ENCODE measurements at regions not wholly inside any gene's neighbourhood (a gene's known extent, or its start where the extent isn't known, plus 50 kb on each side); places are given as distances from the start of the nearest gene placed in this dataset.
A peak's percentile ranks its signal among the peaks of the same experiment; 100 is the strongest.
"Not testable (repeated sequence)": the region's sequence is repeated elsewhere in the genome, so short reads cannot be mapped to it uniquely, and the experiment has no call there.

DNA sequence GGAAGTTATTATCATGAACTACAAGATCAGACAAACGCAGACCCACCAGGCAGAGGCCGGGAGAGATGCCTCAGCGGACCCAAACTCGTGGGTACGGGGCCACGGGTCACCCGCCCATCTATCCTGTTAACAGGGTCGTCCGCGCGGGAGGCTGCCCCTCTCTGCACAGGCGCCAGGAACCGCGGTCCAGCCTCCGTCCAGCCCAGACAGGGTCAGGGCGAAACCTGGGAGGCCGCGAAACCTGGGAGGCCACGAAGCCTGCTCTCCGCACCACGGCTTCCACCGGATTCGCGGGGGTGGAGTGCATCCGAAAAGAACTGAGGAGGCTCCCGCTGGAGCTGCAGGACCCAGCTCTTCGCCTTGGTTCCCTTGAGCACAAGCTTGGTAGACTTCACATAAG is 1760.7 kb upstream of the DEFB115 start:
- H3K9me3 ChIP-seq (replicated peaks); H3K27me3 ChIP-seq (replicated peaks); DNase-seq (ENCODE audit: low read depth in 1 of 2, low spot score in 2 of 2); H3K4me3 ChIP-seq; H3K4me1 ChIP-seq (replicated peaks); H3K27ac ChIP-seq; H3K36me3 ChIP-seq: not testable (repeated sequence)

DNA sequence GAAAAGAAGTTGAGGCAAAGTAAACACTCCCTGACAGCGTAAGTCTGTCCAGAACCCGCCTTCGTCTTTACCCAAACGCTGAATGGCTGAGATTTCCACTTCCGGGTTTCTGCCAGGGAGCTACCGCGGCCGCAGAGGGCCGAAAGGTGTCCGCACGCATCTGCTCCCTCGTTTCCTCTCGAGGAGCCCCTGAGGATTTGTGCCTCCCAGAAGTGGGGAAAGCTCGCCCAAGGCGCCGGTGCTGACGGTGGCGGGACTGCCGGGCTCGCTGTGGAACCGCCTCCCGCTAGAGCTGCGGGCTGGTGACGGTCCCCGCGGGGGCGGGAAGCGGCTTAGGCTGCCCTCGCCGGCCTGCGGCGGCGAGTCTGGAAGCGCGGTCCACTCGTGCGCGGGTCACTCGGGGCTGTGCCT is 1760.2 kb upstream of the DEFB115 start:
- Histone ChIP-seq H3K9me3 (replicated peaks) (no peaks in the 10 kb centered on the region), H3K4me1 (replicated peaks) (no peaks in the 10 kb centered on the region), H3K27me3 (replicated peaks) (no peaks in the 10 kb centered on the region), H3K36me3 (no peaks in the 10 kb centered on the region), H3K27ac (no peak overlapping the region), H3K4me3 (no peak overlapping the region)
- peak in 1 of 2 experiments; percentile 43 for DNase-seq (ENCODE audit: low read depth in 1 of 2, low spot score in 2 of 2)

DNA sequence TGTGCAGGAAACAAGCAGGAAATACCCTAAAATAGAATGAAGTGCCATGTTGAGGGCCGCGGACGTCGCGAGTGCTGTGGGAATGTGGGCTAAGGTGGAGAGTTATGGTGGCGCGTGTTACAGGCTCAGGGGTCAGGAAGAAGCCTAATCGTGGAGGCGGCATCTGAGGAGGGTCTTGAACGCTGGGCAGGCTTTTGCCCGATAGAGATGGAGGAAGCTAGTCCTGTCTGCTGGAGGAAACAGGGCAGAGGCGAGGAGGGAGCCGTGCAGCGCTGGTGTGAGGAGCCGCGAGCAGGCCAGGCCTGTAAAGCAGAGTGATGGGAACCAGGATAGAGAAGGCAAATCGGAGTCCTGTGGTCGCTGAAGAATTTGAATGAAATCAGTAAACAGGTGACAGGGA is 1759.8 kb upstream of the DEFB115 start:
- H3K4me1 ChIP-seq (replicated peaks); H3K4me3 ChIP-seq; H3K27me3 ChIP-seq (replicated peaks); H3K9me3 ChIP-seq (replicated peaks); H3K27ac ChIP-seq; H3K36me3 ChIP-seq: not testable (repeated sequence)
- DNase-seq (ENCODE audit: low read depth in 1 of 2, low spot score in 2 of 2), result peak in 1 of 2 experiments; percentile 49

DNA sequence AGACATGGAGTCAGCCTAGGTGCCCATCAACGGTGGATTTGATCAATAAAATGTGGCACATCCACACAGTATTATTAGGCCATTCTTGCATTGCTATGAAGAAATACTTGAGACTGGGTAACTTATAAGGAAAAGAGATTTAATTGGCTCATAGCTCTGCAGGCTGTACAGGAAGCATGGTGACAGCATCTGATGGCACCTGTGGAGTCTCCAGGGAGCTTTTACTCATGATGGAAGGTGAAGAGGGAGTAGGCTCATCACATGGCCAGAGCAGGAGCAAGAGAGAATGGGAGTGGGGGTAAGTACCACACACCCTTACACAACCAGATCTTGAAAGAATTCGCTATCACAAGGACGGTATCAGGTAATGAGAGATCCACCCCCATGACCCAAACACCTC is 1756.7 kb upstream of the DEFB115 start:
- not testable (repeated sequence) for H3K27ac ChIP-seq; H3K4me3 ChIP-seq; H3K36me3 ChIP-seq; H3K27me3 ChIP-seq (replicated peaks); H3K9me3 ChIP-seq (replicated peaks); H3K4me1 ChIP-seq (replicated peaks)
- DNase-seq (ENCODE audit: low read depth in 1 of 2, low spot score in 2 of 2), result peak in 1 of 2 experiments; percentile 46

DNA sequence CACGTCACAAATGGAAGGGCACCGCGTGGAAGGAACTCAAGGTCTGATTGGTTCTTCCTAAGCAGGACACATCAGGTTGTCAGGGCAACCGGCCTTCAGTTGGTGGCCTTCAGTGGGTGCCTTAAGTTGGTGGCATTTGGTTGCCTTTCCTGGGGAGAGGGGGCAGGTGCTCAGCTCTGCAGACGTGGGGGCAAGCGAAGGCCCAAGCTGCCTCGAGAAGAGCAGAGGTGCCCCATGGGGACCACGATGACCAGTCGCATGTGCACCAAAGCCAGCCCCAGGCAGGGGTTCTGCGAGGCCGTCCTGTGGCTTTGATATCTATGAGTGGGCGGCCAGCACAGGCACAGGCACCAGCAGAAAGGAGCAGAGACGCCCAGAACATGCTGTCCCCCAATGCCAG is 1742.8 kb upstream of the DEFB115 start:
- H3K27me3 ChIP-seq (replicated peaks); H3K4me3 ChIP-seq; H3K36me3 ChIP-seq; H3K27ac ChIP-seq; H3K4me1 ChIP-seq (replicated peaks); DNase-seq (ENCODE audit: low read depth in 1 of 2, low spot score in 2 of 2); H3K9me3 ChIP-seq (replicated peaks): not testable (repeated sequence)

DNA sequence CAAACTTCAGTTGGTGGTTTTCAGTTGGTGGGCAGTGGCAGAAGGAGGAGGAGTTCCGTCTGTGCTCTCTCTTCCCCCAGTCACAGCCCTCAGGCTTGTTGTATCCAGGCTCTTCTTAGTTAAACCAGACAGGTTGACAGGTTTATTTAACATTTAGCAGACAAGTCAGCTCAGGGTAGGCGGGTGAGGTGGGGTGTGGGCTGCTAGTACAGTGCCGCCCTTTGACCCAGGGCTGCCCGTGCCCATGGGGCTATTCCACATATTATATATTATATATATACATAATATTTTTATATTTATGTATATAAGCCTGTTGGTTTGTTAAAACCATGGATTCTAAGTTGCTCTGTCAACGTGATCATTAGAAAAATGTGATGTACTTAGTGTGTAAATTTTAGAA is 1740.6 kb upstream of the DEFB115 start:
- not testable (repeated sequence) for H3K4me1 ChIP-seq (replicated peaks); H3K27ac ChIP-seq; H3K27me3 ChIP-seq (replicated peaks); H3K9me3 ChIP-seq (replicated peaks); H3K36me3 ChIP-seq; DNase-seq (ENCODE audit: low read depth in 1 of 2, low spot score in 2 of 2); H3K4me3 ChIP-seq

DNA sequence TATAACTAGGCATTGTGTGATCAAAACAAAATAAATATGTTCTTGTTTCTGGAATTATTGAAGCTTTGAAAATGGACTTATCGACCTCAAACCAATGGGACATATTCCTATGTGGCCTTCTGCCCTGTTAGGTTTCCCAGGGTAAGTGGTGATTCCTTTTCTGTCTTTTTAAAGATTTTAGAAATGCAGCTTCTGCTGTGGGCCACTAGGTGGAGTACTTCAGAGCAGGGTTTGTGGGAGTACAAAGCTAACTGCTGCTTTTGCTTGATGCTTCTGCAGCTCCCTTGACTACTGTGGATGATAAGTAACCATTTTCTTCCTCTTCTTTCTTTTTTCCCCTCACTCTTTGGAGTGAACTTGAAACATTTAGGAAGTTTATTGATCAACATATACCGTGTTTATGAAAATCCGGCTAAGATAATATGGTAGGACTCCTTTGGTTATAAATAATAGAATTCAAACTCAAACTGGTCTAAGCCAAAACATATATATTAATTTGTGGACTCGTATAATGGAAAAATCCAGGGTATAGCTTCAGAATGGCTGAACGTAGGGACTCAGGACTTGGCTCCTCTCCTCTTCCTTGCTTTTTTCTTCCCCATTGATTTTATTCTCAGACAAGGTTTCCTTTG is 1737.7 kb upstream of the DEFB115 start:
- DNase-seq (ENCODE audit: low read depth in 1 of 2, low spot score in 2 of 2); H3K4me3 ChIP-seq: not testable (repeated sequence)

DNA sequence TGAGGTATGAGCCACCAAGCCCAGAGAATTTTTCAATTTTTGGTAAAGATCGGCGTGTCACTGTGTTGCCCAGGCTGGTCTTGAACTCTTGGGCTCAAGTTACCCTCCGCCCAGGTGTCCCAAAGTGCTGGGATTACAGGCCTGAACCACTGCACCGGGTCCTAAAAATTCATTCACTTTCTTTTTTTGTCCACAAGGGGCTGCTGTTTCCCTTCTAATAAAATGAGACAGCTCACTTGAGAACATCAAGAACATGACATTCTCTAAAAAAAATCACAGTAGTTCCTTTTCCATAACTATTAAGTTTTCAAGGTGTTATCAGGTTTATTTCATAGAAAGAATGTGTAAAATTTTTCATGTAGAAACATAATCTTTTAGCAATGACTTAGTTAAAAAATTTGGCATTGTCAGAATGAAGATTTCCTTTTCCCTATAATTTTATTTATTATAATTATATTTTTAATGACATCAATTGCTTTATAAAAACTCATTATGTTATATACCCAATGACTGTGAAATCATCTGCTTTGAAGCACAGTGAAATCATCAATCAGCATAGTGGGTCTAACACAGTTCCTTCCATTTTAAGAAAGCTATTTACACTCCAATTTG is 1723.8 kb upstream of the DEFB115 start:
- not testable (repeated sequence) for H3K36me3 ChIP-seq; DNase-seq (ENCODE audit: low read depth in 1 of 2, low spot score in 2 of 2); H3K27ac ChIP-seq; H3K4me1 ChIP-seq (replicated peaks); H3K9me3 ChIP-seq (replicated peaks); H3K27me3 ChIP-seq (replicated peaks); H3K4me3 ChIP-seq

More for the DNA sequence above, 1737.7 kb upstream of the DEFB115 start:
- H3K4me1 ChIP-seq (replicated peaks); H3K27ac ChIP-seq; H3K27me3 ChIP-seq (replicated peaks); H3K9me3 ChIP-seq (replicated peaks); H3K36me3 ChIP-seq: not testable (repeated sequence)

DNA sequence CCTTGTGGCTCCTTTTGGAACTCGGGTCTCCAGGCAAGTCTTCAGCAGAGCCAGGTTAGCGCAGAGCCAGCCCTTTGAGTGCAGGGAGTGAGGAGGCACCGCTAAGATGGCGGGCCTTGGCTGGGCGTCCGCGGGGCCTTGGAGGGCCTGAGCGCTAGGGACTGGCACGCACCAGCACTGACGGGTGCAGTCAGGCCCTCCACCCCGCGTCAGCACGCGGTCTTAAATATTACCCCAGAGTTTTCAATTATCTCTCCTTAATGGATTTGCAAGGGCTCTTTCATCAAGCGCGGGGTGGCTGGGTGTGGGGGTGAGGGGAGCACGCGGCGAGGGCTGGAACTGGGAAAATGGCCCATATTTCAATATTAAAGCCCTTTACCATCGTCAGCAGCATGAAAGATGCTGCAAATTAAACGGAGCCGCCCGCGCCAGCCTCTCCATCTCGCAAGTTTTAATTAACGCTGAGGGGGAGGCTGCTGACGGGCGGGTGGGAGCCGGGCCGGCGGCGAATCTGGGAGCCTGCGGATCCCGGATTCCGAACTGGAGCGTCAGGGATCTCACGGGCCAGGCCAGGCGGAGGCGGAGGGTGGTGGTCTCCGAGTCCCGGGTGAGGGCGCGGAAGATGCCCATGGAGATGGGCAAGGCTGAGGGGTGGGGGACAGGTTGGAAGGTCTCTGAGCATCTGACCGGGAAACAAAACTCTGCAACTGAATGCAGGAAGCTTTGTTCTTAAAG is 1690.4 kb upstream of the DEFB115 start:
- H3K27me3 ChIP-seq (replicated peaks); H3K4me3 ChIP-seq; H3K36me3 ChIP-seq; H3K27ac ChIP-seq; H3K4me1 ChIP-seq (replicated peaks); H3K9me3 ChIP-seq (replicated peaks); DNase-seq (ENCODE audit: low read depth in 1 of 2, low spot score in 2 of 2): not testable (repeated sequence)

DNA sequence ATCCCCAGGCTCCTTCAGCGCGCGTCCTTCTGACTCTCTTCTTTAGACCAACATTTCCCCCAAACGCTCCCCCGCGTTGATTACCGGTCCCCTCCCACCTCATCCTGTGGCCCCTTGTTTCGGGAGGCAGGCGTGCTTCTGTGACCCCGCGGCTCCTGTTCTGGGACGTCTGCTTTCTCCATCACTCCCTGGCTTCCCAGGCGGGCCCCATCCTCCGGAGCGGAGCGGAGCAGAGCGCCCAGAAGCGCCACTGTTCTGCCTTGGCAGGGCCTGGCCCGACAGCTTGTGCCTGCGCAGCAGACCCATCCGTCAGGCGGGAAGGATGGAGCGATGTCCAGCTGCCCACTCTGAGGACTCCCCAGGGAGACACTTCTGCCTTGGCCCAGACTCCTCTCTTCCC is 1689.8 kb upstream of the DEFB115 start:
- H3K4me1 ChIP-seq (replicated peaks); H3K4me3 ChIP-seq; H3K27me3 ChIP-seq (replicated peaks); H3K27ac ChIP-seq; H3K36me3 ChIP-seq; DNase-seq (ENCODE audit: low read depth in 1 of 2, low spot score in 2 of 2); H3K9me3 ChIP-seq (replicated peaks): not testable (repeated sequence)

DNA sequence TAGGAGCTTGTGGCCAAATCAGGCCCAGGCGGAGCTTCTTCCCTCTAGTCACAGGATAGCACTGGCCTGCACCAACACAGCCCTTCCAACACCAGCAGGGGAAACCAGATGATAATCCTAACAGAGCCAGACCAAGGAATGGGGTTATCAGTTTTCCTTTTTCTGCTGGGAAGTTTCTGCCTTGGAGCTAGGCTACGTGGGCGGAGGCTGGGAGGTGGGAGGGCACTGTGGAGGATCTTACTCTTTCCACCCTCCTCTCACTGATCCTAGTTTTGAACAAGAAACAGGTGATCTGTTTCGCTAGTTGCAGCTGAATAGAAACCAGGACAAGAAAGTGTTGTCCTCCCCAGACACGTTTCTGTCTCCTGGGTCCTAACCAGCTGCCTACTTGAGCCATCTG is 1687.3 kb upstream of the DEFB115 start:
- not testable (repeated sequence) for H3K4me3 ChIP-seq; H3K27ac ChIP-seq; H3K36me3 ChIP-seq; DNase-seq (ENCODE audit: low read depth in 1 of 2, low spot score in 2 of 2); H3K9me3 ChIP-seq (replicated peaks); H3K27me3 ChIP-seq (replicated peaks); H3K4me1 ChIP-seq (replicated peaks)

DNA sequence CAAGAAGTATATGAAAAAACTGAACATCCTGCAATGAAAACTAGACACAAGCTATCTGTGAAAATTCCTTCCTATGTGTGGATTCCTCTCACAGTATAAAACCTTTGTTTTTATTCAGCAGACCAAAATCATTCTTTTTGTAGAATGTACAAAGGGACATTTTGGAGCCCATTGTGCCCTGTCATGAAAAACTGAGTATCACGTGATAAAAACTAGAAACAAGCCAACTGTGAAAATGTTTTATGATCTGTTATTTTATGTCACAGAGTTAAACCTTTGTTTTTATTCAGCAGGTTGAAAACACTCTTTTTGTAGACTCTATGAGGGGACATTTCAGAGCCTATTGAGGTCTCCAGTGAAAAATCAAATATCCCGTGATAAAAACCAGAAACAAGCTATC is 1667.9 kb upstream of the DEFB115 start:
- not testable (repeated sequence) for H3K4me1 ChIP-seq (replicated peaks); H3K9me3 ChIP-seq (replicated peaks); H3K27me3 ChIP-seq (replicated peaks); DNase-seq (ENCODE audit: low read depth in 1 of 2, low spot score in 2 of 2); H3K4me3 ChIP-seq; H3K36me3 ChIP-seq; H3K27ac ChIP-seq

DNA sequence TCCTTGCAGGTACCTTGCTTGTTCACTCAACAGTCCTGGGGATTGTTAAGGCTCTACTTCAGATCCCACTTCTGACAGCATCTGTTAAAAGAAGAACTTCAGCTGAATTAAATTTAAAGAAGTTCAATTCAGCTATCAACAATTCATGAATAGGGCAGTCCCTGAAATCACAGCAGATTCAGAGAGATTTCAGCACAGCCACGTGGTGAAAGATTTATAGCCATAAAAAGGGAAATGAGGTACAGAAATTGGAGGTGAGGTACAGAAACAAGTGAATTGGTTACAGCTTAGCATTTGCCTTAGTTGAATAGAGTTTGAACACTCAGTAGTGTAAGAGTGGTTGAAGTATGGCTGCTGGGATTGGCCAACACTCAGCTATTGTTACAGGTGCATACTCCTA is 1653.3 kb upstream of the DEFB115 start:
- H3K27me3 ChIP-seq (replicated peaks); H3K4me3 ChIP-seq; DNase-seq (ENCODE audit: low read depth in 1 of 2, low spot score in 2 of 2); H3K9me3 ChIP-seq (replicated peaks); H3K4me1 ChIP-seq (replicated peaks); H3K36me3 ChIP-seq; H3K27ac ChIP-seq: not testable (repeated sequence)

DNA sequence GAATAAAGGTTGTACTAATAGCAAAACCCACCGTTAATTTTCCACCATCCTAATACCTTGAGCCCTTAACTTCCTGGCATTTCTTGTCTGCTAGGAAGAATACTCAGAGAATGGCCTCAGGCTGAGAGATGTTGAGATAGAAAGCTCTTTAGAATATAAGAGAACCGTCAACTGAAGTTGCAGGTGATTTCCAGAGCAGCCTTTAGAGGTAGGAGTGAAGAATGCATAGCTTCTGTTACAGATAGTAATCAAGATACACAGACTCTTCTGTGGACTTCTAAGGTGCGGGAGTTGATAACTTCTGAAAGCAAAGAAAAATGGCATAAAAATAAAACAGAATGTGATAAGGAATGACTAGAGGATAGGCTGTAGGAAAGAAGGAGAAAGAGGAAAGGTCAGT is 1651.3 kb upstream of the DEFB115 start:
- H3K27ac ChIP-seq; H3K27me3 ChIP-seq (replicated peaks); H3K4me1 ChIP-seq (replicated peaks); H3K36me3 ChIP-seq; H3K4me3 ChIP-seq; DNase-seq (ENCODE audit: low read depth in 1 of 2, low spot score in 2 of 2); H3K9me3 ChIP-seq (replicated peaks): not testable (repeated sequence)

DNA sequence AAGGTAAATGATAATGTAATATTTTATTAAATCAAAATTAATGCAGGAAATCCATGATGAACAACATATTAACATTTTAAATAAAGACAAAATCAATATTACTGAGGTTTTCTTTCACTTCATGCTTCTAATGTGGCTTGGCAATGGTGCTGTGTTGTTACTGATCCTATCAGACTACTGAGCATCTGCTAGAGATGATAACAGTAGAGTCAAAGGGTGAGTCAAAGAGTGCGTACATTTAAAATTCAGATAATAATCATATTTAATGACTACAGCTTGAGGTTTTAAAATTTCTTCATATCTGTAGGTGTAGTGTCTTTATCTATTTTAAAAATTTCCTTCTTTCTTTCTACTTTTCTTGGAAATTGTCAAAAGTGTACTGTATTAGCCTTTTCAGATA is 1628.1 kb upstream of the DEFB115 start:
- not testable (repeated sequence) for H3K36me3 ChIP-seq; H3K4me1 ChIP-seq (replicated peaks); H3K4me3 ChIP-seq; H3K27ac ChIP-seq; H3K27me3 ChIP-seq (replicated peaks); H3K9me3 ChIP-seq (replicated peaks); DNase-seq (ENCODE audit: low read depth in 1 of 2, low spot score in 2 of 2)

Measured in SJSA1 (cell line).